IMR-90 (cell line): ENCODE measurements at regions not wholly inside any gene's neighbourhood (a gene's known extent, or its start where the extent isn't known, plus 50 kb on each side); places are given as distances from the start of the nearest gene placed in this dataset.

Experiments
- RCOR1 ChIP-seq: IDR thresholded peaks from 2 replicates; pipeline ENCODE4 v1.6.1; 2012; ENCODE audit warnings: mild to moderate bottlenecking, low read length, improper control_type of control experiment; ENCODE audit not compliant: insufficient replicate concordance
- TF ChIP-seq, protein P1 (sequence below): conservative IDR thresholded peaks from 2 replicates; pipeline ENCODE4 v1.5.1; 2012; ENCODE audit warnings: mild to moderate bottlenecking, low read depth, low read length, improper control_type of control experiment

- no peak for TF ChIP-seq RCOR1
- TF ChIP-seq, protein P1, sequence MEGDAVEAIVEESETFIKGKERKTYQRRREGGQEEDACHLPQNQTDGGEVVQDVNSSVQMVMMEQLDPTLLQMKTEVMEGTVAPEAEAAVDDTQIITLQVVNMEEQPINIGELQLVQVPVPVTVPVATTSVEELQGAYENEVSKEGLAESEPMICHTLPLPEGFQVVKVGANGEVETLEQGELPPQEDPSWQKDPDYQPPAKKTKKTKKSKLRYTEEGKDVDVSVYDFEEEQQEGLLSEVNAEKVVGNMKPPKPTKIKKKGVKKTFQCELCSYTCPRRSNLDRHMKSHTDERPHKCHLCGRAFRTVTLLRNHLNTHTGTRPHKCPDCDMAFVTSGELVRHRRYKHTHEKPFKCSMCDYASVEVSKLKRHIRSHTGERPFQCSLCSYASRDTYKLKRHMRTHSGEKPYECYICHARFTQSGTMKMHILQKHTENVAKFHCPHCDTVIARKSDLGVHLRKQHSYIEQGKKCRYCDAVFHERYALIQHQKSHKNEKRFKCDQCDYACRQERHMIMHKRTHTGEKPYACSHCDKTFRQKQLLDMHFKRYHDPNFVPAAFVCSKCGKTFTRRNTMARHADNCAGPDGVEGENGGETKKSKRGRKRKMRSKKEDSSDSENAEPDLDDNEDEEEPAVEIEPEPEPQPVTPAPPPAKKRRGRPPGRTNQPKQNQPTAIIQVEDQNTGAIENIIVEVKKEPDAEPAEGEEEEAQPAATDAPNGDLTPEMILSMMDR: no peak
Observed at GRCh38 chr7:116398672-116399071, 100.9 kb upstream of the CAV2 start.
